ENCODE measurements at regions not wholly inside any gene's neighbourhood (a gene's known extent, or its start where the extent isn't known, plus 50 kb on each side); places are given as distances from the start of the nearest gene placed in this dataset.

DNA sequence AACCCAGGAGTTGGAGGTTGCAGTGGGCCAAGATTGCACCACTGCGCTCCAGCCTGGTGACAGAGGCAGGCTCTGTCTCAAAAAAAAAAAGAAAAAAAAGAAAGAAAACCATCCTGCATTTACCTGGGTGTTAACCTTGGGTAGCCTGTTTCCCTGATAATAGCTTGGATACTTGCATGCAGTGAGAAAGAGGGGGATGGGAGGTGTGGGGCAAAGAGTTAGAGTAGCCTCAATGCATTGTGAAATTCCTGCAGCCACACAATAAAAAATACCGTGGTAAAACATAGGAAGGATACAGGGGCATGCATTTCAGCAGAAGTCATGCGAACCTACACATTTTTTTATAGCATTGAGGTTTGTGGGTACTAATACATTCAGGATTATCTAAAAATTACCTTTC, 76.6 kb upstream of the ZNF516 start:
- DNase-seq (ENCODE audit: low read depth), result no peak

DNA sequence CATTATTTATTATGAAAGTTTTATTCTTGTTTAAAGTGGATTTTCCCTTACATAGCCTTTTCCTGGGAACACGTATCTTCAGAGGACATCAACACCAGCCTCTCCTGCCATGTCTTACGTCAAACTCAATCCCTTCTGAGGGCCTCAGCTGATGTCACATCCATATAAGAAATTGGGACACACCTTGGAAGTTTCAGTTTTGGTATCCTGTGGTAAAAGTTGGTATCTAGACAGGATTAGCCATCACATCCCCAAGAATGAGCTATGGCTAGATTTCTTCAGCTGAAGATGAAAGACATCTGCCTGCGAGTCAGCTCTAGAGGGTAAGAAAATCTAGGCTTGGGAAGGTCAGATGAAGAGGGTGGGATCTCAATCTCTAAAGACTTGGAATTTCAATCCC, 75.8 kb upstream of the ZNF516 start:
- no peak for DNase-seq (ENCODE audit: low read depth)

DNA sequence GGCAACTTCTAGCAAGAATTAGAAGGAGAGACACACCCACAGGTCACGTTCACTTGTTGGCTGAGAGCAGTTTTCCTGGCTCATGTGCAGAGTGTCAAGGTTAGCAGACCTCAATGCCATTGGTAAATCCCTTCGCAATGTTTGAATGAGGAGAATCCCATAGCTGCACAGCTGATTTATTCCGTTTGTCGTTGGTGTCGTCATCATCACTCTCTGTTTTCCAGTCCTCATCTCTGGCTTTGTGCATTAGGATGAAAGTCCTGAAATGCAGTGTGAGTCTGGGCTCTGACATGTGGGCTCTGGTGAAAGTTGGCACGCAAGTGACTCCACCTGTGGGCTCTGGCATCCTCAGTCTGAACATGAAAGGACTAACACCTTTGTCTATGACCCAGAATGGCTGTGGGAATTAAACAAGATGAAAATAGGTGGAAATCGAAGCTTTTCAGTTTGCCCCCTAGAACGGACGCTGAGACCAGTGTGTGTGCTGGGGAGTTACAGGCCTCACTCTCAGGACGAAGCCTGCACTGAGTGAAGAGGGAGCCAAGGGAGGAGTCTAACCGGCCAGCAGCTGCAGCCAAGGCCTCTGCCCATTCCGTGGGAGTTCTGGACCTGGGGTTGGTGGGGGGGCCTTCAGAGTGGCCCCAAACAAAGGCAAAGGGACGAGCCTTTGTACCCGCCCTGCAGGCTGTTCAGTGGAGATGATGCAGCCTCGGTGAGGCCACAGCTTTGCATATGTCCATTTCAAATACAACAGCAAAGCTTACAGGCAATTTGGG, 74.8 kb upstream of the ZNF516 start:
- DNase-seq (ENCODE audit: low read depth), result no peak

DNA sequence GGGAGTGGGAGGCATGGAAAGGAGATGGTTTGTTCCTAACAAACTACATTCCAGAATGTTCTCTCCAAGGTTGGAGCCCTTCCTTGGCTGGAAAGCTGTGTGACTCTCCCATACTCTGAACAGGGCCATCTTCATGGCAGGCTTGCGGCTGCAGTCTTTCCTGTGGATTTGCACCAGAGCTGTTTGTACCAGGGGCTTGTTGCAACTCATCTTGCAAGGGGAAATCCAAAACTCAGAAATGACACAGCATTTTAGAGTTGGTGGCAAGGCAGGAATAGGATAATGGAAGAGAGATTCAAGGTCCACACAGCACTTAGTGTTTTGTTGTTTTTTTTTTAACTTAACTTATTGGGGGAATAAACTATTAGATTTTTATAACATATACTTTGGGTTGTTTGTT, 73.7 kb upstream of the ZNF516 start:
- DNase-seq (ENCODE audit: low read depth), result no peak

DNA sequence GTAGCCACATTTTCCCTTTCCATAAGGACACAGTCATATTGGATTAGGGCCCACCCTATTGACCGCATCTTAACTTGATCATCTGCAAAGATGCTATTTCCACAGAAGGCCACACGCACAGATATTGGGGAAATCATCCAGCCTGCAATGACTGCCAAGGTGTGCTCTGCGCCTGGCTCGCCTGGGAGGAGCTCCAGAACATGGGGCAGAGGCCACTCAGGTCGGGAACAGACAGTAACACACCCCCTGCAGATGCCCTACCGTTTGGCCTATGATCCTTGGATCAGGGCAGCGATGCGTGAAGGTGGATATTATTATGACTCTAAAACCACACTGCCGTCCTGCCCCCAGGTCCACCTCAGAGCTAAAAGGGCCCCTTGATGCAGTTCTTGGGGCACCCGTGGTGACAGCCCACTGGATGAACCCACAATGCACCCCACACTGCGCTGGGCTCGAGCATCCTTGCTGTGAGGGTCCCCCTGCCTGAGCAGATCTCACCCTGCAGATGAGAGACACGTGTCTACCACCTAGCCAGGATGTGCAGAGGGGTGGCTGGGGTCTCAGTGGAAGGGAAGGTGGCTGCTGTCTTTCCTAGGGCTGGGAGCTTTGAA, 72.9 kb upstream of the ZNF516 start:
- DNase-seq (ENCODE audit: low read depth), result no peak

DNA sequence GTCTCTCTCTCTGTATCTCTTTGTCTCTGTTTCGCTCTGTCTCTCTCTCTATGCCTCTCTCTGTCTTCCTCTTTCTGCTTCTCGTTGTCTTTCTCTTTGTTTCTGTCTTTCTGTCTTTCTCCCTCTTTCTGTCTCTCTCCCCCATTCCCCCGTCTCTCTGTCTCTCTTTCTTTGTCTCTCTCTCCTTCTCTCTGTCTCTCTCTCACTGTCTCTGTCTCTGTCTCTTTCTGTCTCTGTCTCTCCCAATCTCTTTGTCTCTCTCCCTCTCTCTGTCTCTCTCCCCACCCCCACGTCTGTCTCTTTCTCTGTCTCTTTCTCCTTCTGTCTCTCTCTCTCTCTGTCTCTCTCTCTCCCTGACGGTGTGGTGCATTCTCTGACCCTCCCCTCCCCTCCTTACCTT, 71.9 kb upstream of the ZNF516 start:
- no peak for DNase-seq (ENCODE audit: low read depth)

DNA sequence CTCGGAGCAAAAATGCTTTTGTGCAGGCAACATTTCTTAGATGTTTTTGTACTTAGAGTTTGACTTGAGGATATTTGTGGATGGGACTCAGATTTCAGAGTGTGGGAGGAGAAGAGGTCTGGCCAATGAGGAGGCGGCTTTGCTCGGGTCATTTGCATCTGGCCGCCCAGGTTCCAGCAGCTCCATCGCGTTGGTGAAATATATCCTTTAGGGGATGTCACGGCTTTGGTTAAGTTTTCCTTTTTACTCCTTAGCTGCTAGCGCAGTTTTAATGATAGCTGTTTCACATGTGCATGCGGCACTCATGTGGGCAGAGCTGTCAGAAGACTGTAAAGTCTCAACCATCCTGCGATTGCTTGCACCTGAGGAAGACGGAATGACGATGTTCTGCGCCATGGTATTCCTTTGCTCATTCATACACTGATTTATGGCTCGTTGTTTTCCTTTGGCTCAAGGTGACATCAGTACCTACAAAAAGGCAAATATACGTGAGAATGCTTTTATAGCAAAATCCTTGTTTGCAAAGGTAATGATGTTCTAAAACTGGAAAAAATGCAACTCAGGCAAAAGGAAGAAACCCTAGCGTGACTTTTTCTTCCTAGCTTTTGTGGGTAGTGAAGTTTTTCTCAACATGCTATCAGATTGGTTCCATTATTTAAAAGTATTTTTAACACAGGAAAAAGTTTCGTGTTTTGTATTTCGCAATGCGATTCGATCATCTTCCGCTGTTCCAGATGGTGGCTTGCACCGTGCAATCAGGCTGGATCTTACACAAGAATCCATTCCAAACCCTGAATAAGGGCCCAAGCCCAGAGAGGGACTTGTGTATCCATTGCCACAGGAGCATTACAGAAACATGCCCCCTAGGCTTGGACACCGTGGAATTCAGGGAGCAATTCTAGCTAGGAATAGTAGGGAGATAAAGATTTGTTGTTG, 70.5 kb upstream of the ZNF516 start:
- DNase-seq (ENCODE audit: low read depth), result no peak

DNA sequence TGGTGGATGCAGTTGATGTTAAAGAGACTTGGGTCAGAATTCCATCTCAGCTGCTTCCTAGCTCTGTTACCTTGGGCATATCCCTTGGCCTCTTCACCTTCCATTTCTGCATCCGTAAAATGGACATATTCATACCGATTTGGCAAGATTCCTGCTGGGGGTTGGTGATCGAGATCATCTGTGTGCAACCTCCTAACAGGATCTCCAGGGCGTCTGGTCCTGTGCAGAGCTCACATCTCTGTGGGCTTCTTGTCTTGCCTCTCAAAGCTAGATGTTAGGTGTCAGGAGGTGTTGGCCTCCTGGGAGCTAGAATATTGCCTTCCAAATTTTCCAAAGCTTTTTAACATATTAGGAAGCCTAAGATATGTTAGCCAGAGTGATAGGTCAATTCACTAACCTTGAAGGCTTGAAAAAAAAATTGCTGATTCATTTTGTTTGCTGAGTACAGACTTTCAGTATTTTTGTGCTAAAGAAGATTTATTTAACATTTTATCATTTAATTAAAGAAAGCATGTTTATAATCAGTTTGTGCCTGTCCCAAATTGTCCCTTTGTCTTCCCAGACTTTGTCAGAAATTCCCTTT, 69.7 kb upstream of the ZNF516 start:
- no peak for DNase-seq (ENCODE audit: low read depth)

DNA sequence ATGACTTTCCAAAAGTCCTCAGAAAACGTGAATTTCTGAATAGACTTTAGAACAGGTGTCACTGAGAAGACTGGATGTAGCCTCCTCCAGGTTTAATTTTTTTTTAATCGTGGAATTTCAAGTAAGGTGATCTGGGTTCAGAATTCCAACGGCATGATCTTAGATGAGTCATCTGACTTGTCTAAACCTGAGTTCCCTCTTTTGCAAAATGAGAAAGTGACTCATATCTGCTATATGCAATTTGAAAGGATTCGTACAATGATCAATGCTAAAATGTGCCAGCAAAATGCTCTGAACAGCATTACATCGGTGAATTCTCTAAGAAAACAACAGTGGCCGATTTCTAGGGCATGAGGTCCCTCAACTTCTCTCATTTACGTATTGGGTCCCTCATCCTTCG, 69.1 kb upstream of the ZNF516 start:
- no peak for DNase-seq (ENCODE audit: low read depth)

DNA sequence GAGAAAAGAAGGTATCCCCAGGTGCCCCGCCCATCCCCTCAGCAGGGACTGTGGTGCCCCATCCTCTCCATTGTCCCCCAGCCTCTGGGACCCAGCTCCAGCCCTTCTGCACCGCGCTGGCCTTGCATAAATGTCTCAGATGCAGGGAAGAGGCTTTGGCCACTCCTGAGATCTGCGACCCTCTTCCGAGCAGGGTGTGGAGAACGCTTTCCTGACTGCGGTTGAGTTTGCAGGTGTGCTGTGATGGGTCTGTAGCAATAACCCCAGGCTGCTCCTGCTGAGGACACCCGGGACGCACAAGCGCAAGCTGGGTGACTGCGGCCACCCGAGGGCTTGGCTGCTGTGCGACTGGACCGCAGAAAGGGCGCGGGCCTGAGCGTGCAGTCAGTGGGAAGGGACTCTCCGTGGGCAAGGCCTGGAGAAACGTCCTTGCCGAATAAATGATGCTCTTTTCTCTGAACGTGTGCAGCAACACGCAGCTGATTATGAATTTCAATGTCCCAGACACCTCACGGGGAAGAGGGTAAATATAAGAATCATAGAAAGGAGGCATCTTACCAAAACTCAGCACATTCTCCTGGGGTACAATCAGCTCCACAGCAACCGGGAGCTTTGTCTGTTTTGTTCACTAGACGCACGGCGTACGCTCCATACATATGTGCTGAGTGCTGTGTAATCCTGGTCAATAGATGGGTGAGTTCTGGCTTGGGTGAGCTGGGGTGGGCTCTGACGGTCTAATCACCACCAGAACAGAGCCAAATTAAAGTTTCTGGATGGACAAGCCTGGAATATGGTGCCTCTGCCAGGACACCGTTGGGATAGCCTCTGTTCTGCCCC, 67.5 kb upstream of the ZNF516 start:
- no peak for DNase-seq (ENCODE audit: low read depth)

DNA sequence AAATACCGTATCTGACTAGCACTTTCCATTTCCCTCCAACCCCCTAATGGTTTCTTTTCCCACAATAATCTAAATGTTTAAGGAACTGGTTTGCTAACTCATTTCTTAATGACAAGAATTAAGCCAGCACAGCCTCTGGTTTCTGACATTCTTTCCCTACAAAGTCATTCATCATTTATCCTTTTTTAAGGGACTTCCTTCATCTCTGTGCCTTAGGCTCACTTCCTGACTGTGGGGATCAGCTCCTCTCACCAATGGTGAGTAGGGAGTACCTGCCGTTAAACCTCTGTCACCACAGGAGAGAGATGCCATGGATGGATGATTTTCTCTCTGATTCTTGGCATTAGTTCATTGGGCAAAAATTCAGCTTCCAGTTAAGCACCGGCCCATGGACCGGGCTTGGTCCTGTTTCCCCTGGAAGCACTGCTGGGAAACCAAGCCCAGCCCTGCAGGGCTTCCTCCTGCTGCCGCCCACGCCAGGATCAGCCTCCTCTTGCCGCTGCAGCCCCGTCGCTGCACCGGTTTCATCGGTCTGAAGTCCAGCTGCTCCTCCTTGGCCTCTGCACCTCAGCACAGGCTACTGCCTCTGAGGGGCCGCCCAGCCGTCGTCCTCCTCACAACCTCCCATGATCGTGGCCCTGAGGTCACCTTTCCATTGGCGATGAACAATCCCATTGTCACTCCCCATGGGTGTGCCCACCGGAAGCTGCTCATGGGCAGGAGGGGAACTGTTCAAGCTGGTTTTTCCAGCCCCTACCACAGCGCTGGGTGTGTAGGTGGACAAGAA, 64.0 kb upstream of the ZNF516 start:
- no peak for DNase-seq (ENCODE audit: low read depth)

DNA sequence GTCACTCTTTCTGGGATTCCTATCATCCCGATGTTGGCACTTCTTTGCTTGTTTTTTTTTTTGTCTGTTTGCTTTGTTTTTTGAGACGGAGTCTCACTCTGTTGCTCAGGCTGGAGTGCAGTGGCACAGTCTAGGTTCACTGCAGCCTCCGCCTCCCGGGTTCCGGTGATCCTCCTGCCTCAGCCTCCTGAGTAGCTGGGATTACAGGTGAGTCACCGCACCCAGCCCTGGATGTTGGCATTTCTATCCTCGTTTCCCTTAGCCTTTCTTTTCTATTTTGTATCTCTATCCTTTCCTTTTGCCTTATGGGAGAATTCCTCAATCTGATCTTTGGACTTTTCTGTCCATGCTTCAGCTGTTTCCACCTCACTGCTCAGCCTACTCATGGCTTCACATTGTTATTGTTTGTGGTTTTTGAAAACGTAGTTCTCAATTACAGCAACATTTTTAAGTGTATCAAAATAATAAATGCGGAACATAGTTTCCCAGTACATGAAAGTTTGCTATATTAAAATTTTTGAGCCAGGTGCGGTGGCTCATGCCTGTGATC, 62.1 kb upstream of the ZNF516 start:
- DNase-seq (ENCODE audit: low read depth), result no peak

DNA sequence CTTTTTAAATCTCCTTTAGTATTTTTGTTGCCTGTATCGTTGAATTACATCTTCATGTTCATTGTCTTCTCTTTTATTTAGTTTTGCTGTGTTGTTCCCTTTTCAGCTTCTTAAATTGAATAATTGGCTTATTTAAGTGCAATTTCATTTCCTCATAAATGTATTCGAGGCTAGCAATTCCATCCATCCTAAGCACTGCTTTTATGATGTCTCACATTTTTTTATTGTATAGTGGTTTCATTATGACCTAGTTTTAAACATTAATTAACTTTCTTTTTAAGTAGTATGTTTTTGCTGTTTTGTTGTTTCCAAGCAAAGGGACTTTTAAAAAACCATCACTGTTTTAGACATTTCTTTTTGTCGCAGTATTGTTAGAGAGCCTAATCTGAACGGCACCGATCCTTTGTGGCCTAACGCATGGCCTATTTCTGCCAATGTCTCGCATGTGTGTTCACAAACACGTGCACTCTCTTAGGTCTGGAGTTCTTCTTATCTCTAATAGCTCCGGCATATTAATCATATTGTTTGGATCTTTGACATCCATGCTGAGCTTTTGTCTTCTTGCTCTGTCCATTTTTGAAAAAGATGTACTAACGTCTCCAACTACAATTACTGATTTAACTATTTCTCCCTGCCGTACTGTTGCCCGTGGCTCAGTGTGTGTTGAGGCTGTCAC, 59.6 kb upstream of the ZNF516 start:
- DNase-seq (ENCODE audit: low read depth), result no peak

DNA sequence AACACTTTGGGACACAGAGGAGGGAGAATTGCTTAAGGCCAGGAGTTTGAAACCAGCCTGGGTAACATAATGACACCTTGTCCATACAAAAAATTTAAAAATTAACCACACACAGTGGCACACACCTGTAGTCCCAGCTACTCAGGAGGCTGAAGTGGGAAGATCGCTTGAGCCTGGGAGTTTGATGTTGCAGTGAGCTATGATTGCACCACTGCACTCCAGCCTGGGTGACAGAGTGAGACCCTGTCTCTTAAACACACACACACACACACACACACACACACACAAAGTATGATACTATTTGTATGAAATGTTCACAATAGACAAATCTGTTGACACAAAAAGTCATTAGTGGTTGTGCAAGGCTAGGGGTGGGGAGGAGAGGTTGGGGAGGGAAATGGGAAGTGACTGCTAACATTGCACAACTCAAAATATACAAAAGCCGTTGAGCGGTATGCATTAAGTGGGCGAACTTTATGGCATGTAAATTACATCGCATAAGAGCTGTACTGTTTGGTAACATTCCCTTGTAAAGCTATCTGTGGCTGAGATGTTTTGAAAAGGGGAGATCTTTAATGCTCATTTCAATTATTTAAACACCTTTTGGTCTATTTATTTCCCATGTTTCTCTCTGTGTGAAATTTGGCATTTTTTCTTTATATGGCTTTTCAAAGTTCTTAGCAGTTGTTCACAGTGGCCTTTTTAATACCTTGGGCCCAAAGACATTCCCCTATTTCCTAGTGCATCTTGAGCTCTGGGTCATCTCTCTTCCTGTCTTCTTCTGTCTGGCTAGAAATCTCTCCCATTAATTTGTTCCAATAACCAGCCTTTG, 58.9 kb upstream of the ZNF516 start:
- DNase-seq (ENCODE audit: low read depth), result no peak

DNA sequence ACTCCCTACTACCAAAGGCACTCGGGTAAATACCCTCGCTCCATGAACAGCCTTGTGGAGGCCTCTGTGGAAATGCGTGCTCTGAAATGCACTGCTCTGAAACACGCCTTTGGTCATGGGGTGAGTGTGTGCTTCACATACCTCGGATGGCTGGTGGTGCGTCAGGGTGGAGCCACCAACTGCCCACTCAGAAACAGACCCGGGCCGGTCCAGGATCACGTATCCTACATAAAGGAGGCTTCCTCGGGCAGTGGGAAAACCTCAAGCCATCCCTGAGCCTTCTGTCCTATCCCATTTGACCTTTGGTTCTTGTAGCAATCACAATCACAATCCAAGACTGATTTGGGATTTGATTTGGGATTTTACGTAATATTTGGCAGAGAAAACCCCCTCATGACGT, 53.5 kb upstream of the ZNF516 start:
- no peak for DNase-seq (ENCODE audit: low read depth)

DNA sequence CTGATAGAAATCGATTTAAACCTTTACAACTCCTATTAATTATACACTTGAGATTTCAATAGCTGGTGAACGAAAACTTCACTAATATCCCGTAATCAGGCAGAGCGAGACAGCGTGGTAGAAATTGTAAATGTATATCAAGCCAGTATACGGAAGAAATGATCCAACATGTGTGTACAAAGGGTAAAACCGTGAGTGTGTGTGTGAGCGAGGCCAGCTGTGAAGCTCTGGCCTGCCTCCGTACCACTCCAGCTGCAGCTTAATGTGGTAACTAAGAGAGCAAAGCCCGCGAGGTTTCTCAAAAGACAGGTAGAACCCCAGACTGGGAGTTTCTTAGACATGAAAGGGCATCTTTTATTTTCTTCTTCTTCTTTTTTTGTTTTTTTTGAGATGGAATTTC, 52.3 kb upstream of the ZNF516 start:
- no peak for DNase-seq (ENCODE audit: low read depth)

DNA sequence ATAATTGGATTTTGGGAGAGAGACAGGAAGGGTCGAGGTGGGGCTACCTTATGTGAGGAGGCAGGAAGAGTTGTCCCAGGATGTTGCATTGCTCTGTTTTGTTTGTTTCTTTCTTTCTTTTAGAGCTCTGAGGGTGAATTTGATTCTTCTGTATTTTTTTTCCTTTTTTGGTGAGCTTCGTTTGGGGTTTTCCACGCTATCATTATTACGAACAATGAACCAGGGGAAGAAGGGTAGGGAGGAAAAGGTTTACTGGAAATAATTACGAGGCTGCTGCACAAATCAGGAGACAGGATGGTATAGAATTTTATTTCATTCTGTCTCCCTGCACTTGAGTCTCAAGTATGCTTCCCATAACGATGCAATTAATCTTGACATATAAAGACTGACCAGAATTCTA, 51.4 kb upstream of the ZNF516 start:
- no peak for DNase-seq (ENCODE audit: low read depth)

DNA sequence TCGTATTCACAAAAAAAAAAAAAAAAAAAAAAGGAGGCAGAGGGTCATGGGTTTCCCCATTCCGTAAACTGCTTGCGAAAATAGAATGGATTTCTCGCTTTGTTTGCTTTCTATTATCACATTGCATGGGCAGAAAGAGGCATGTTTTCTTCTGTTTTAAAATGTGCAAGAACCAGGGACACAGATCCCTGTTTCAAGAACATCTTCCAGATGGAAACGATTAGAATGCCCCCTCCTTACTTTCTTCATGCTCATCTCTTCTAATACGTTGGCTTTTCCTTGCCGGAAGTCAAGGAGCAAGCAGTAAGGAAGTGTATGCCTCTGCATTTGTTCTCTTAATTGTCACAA, 51.0 kb upstream of the ZNF516 start:
- no peak for DNase-seq (ENCODE audit: low read depth)

DNA sequence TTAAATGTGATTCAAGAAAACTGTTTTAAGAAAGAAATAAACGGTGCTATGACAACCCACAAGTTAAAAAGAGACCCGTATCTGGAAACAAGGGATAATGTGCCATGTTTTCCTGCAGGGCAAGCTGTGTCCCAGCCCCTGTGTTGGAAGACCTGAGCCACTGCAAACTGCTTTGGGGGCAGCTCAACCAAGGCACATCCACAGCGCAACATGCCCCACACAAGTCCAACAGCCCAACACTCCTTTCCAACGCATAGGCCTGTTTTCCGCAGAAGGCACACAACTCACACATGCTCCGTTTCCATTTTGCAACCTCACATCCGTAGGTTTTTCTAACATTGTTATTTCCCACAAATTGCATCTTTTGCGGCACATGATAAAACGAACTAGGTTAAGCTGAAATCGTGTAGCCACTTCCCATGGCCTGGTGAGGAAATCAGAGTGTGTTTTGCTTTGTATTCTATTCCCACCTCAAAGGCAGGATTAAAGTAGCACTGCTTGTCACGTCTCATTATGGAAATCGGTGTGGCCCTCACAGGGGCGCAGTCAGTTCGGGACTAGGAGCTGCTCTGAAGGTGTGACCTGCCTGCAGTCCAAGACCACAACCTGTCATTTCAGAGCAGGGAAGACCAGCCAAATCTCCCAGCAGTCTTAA, 50.5 kb upstream of the ZNF516 start:
- DNase-seq (ENCODE audit: low read depth), result no peak
